Nephron (organoid): ENCODE measurements at regions not wholly inside any gene's neighbourhood (a gene's known extent, or its start where the extent isn't known, plus 50 kb on each side); places are given as distances from the start of the nearest gene placed in this dataset.

Experiments
- H3K27ac Mint-ChIP-seq, 3 experiments: 2 replicates each; pipeline ENCODE4 v1.8.0; 2020; ENCODE audit warnings: mixed read lengths in 3 of 3, mild to moderate bottlenecking in 2 of 3, moderate library complexity in 1 of 3
- H3K27me3 Mint-ChIP-seq: 2 replicates; pipeline ENCODE4 v1.8.0; 2021; ENCODE audit warnings: low read depth, mild to moderate bottlenecking, moderate library complexity, mixed read lengths
- H3K36me3 Mint-ChIP-seq: 2 replicates; pipeline ENCODE4 v1.8.0; 2020; ENCODE audit warnings: low read depth, mixed read lengths
- H3K4me1 Mint-ChIP-seq: 2 replicates; pipeline ENCODE4 v1.8.0; 2020; ENCODE audit warnings: mixed read lengths
- H3K4me3 Mint-ChIP-seq, 3 experiments: 2 replicates each; pipeline ENCODE4 v1.8.0; 2020; ENCODE audit warnings: mild to moderate bottlenecking in 3 of 3, mixed read lengths in 3 of 3, moderate library complexity in 2 of 3
- H3K9me3 Mint-ChIP-seq: 2 replicates; pipeline ENCODE4 v1.8.0; 2020; ENCODE audit warnings: mixed read lengths
- TF ChIP-seq, protein P1 (sequence below), 3 experiments: fragments of 200-600 bp; sonication (generic); IDR thresholded peaks; one replicate each; pipeline ENCODE4 v1.5.0; 2021; ENCODE audit warnings: antibody characterized with exemption in 3 of 3; ENCODE audit not compliant: unreplicated experiment in 3 of 3

DNA sequence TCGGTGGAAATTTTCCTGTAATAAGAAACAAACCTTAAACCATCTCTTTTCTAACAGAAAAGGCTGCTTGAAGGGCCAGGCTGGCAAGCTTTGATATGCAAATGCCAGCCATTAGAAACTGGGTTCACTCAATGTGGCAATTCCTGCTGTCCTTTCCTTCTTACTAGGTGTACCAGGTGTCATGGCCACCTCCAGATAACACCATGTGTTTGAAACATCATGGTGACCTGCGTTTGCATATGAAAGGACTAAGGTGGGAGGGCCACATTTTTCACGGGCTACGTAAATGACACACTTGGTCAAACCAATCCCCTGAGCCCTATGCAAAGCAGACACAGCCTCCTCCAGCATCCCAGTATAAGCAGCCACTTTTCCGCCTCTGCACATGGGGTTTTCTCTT, 789.1 kb upstream of the SLITRK5 start:
- no peak overlapping the region for H3K4me3 Mint-ChIP-seq
- no peaks in the 10 kb centered on the region for H3K4me1 Mint-ChIP-seq
- TF ChIP-seq, protein P1, sequence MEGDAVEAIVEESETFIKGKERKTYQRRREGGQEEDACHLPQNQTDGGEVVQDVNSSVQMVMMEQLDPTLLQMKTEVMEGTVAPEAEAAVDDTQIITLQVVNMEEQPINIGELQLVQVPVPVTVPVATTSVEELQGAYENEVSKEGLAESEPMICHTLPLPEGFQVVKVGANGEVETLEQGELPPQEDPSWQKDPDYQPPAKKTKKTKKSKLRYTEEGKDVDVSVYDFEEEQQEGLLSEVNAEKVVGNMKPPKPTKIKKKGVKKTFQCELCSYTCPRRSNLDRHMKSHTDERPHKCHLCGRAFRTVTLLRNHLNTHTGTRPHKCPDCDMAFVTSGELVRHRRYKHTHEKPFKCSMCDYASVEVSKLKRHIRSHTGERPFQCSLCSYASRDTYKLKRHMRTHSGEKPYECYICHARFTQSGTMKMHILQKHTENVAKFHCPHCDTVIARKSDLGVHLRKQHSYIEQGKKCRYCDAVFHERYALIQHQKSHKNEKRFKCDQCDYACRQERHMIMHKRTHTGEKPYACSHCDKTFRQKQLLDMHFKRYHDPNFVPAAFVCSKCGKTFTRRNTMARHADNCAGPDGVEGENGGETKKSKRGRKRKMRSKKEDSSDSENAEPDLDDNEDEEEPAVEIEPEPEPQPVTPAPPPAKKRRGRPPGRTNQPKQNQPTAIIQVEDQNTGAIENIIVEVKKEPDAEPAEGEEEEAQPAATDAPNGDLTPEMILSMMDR (IDR thresholded peaks at IDR 0.05; ENCODE audit: unreplicated experiment in 3 of 3) = no peak

DNA sequence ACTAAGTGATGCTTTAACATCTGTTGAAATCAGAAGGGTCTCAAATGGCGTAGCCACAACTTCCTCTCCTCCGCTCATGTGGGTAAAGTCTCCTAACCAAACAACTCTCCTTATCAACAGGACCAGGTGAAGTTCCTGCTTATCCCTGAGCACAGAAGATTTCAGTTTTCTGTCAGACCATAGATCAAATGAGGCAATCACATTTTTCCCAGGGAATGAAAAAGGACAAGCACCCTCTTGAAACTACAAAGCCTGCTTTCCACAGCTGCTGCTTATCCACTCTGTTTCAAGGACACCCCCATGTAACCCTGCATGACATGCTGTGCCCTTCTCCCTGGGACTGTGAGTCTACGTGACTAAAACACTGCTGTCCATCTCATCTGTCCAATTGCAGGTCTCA, 788.3 kb upstream of the SLITRK5 start:
- H3K4me3 Mint-ChIP-seq = no peak overlapping the region
- H3K9me3 Mint-ChIP-seq = no peaks in the 10 kb centered on the region
- TF ChIP-seq, protein P1 (IDR thresholded peaks at IDR 0.05; ENCODE audit: unreplicated experiment in 3 of 3) = no peak
- H3K36me3 Mint-ChIP-seq = no peaks in the 10 kb centered on the region
- no peaks in the 10 kb centered on the region for H3K4me1 Mint-ChIP-seq
- H3K27me3 Mint-ChIP-seq = no peaks in the 10 kb centered on the region
- H3K27ac Mint-ChIP-seq = no peak overlapping the region

More for the DNA sequence above, 789.1 kb upstream of the SLITRK5 start:
- Mint-ChIP-seq H3K27me3 (no peaks in the 10 kb centered on the region), H3K27ac (no peak overlapping the region), H3K36me3 (no peaks in the 10 kb centered on the region), H3K9me3 (no peaks in the 10 kb centered on the region)

DNA sequence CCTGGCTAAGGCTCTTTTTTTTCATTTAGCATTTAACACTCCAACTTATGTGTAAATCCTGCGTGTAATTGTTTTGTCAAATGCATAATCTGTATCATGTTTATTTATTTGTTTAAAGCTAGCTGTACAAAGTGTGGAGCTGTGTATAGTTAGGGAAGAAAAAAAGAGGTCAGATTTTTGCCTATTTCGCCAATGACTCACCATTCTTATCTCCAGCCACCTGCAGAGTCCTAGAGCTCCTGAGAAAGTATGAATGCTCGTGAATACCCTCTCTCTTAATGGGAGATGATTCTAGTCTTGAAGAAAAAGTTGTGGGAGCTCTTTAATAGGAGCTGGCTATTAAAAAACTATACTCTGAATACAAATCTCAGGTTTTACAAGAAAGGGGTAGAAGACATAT, 778.8 kb upstream of the SLITRK5 start:
- Mint-ChIP-seq H3K4me3 (no peak overlapping the region), H3K9me3 (no peaks in the 10 kb centered on the region)

DNA sequence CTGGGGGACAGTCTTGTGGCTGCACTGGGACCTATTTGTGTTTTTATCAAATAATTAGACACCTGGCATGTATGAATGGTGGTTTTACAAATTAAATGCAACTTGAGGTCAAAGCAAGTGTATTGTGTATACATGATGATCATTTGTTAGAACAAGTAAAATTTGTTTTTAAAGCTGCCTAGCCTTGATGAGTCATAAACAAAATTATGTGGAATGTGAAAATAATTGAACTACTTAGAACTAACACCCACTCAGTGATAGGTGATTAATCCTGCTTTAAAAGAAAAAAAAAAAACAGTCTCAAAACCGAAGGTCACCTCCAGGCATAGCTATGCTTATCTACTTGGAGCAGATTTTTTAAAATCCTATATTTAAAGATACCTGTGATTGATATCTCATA, 770.3 kb upstream of the SLITRK5 start:
- TF ChIP-seq, protein P1 (IDR thresholded peaks at IDR 0.05; ENCODE audit: unreplicated experiment in 3 of 3) = no peak
- H3K4me1 Mint-ChIP-seq = no peaks in the 10 kb centered on the region
- H3K9me3 Mint-ChIP-seq = no peaks in the 10 kb centered on the region
- no peak overlapping the region for H3K27ac Mint-ChIP-seq
- H3K27me3 Mint-ChIP-seq = no peaks in the 10 kb centered on the region
- no peak overlapping the region for H3K4me3 Mint-ChIP-seq
- H3K36me3 Mint-ChIP-seq = no peaks in the 10 kb centered on the region

More for the DNA sequence above, 778.8 kb upstream of the SLITRK5 start:
- Mint-ChIP-seq H3K36me3 (no peaks in the 10 kb centered on the region), H3K27ac (no peak overlapping the region), H3K4me1 (no peaks in the 10 kb centered on the region), H3K27me3 (no peaks in the 10 kb centered on the region)
- TF ChIP-seq, protein P1 (IDR thresholded peaks at IDR 0.05; ENCODE audit: unreplicated experiment in 3 of 3) = no peak

DNA sequence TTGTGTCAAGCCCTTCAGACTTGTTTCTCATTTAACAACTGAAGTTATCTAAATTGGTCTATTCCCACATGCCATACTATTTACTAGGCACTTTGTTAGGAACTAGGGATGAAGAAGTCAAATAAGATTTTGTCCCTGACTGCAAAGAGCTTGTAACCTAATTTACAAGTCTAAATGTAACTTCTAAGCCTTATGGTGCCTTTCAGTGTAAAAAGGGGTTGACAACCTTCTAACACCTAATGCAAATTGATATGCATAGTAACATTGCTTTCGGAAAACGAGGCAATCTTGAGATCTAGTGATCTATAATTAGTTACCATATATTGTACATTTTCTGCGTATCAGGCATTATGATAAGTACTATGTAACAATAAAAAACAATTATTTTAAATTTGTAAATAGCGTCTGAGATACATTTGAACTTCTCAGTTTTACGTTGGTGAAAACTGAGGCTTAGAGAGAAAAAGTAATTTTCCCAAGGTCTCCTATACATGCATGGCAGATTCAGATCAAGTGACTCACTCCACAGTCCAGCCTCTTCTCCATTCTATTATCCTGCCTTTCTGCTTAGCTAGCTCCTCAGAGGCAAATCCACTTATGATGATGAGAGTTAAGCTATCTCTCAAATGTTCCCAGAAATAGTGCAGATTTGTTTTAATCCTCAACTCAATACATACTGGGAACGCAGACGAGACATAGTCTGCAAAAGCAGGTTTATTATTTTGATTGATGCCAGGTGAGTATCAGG, 764.9 kb upstream of the SLITRK5 start:
- Mint-ChIP-seq H3K9me3 (no peaks in the 10 kb centered on the region), H3K4me1 (no peaks in the 10 kb centered on the region), H3K4me3 (no peak overlapping the region), H3K36me3 (no peaks in the 10 kb centered on the region), H3K27ac (no peak overlapping the region), H3K27me3 (no peaks in the 10 kb centered on the region)
- TF ChIP-seq, protein P1 (IDR thresholded peaks at IDR 0.05; ENCODE audit: unreplicated experiment in 3 of 3) = no peak

DNA sequence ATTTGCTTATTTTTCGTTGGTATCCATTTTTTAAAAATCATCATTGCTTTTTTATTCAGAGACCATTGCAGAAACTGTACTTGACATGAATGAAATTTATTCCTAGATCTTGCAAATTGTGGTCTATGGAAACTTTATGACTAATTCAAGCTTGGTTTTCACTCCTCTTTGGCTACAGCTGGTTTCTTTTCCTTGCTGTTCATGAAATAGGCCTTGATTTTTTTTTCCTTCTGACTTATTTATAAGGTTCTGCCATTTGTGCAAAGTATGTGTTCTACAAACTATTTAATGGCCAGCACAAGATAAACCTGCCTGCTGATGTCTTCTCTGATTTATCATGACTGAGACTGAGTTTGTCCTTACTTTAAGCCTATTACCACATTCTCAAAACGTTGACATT, 764.0 kb upstream of the SLITRK5 start:
- Mint-ChIP-seq H3K27me3 (no peaks in the 10 kb centered on the region), H3K27ac (no peak overlapping the region), H3K4me1 (no peaks in the 10 kb centered on the region), H3K36me3 (no peaks in the 10 kb centered on the region), H3K9me3 (no peaks in the 10 kb centered on the region), H3K4me3 (no peak overlapping the region)
- TF ChIP-seq, protein P1 (IDR thresholded peaks at IDR 0.05; ENCODE audit: unreplicated experiment in 3 of 3) = no peak
